PC-3 (cell line): ENCODE measurements at regions not wholly inside any gene's neighbourhood (a gene's known extent, or its start where the extent isn't known, plus 50 kb on each side); places are given as distances from the start of the nearest gene placed in this dataset.

ENCODE experiments used
- ATAC-seq: fragments of 200-7000 bp; cut with Tn5 transposase; 2 replicates; pipeline ENCODE4 v1.9.1; 2020; ENCODE audit warnings: mild to moderate bottlenecking, moderate library complexity
- BruUV-seq: library from RNA; stranded (reverse); fragments of 400-500 nt; replicated peaks from 2 replicates; lab custom pipeline; 2021; lab: Mats Ljungman, UMichigan
- CTCF ChIA-PET: fragments of 300-600 bp; sonication (Branson Sonifier 250); formaldehyde crosslinking; loops from one replicate; lab custom pipeline; 2022; ENCODE audit warnings: antibody characterized with exemption; lab: Charles Lee
- POLR2A ChIA-PET: fragments of 300-600 bp; sonication (Branson Sonifier 250); formaldehyde crosslinking; loops from one replicate; lab custom pipeline; 2022; ENCODE audit warnings: antibody characterized with exemption; ENCODE audit not compliant: unreplicated experiment; lab: Charles Lee
- DNase-seq: peaks from one replicate; pipeline ENCODE4 v3.0.0-alpha.2; 2015
- H2AFZ ChIP-seq: fragments of 300-600 bp; sonication (generic); 2 replicates; pipeline ENCODE4 v1.6.0; 2016; ENCODE audit warnings: antibody characterized with exemption, low read length
- H3F3A ChIP-seq: fragments of 300-600 bp; sonication (generic); one replicate; pipeline ENCODE4 v1.6.0; 2017; ENCODE audit warnings: antibody characterized with exemption, low read length, control low read depth, mild to moderate bottlenecking; ENCODE audit not compliant: unreplicated experiment
- H3K27ac ChIP-seq: fragments of 300-600 bp; sonication (generic); 2 replicates; pipeline ENCODE4 v1.5.1; 2016; ENCODE audit warnings: mild to moderate bottlenecking, low read length
- H3K27me3 ChIP-seq: fragments of 300-600 bp; sonication (generic); 2 replicates; pipeline ENCODE4 v1.6.1; 2016; ENCODE audit warnings: low read length, mixed read lengths
- H3K36me3 ChIP-seq: fragments of 300-600 bp; sonication (generic); 2 replicates; pipeline ENCODE4 v1.6.1; 2016; ENCODE audit warnings: low read depth, mixed run types, low read length, mixed read lengths
- H3K4me1 ChIP-seq: fragments of 300-600 bp; sonication (generic); 2 replicates; pipeline ENCODE4 v1.5.1; 2016; ENCODE audit warnings: low read length; ENCODE audit not compliant: insufficient read depth
- H3K4me2 ChIP-seq: fragments of 300-600 bp; sonication (generic); 2 replicates; pipeline ENCODE4 v1.6.0; 2016; ENCODE audit warnings: low read length
- H3K4me3 ChIP-seq: fragments of 300-600 bp; sonication (generic); 2 replicates; pipeline ENCODE4 v1.5.1; 2016; ENCODE audit warnings: mild to moderate bottlenecking, low read length, mixed read lengths
- H3K79me2 ChIP-seq: fragments of 300-600 bp; sonication (generic); 2 replicates; pipeline ENCODE4 v1.6.1; 2017; ENCODE audit warnings: low read length, mixed read lengths
- H3K9ac ChIP-seq: fragments of 300-600 bp; sonication (generic); 2 replicates; pipeline ENCODE4 v1.6.0; 2016; ENCODE audit warnings: mild to moderate bottlenecking, low read length
- H3K9me2 ChIP-seq: fragments of 300-600 bp; sonication (generic); replicated peaks from 2 replicates; pipeline ENCODE4 v1.6.1; 2016; ENCODE audit warnings: mixed run types, low read length, mixed read lengths
- H3K9me3 ChIP-seq: fragments of 300-600 bp; sonication (generic); 2 replicates; pipeline ENCODE4 v1.6.1; 2016; ENCODE audit warnings: low read length, mixed read lengths
- H4K20me1 ChIP-seq: fragments of 300-600 bp; sonication (generic); 2 replicates; pipeline ENCODE4 v1.6.1; 2016; ENCODE audit warnings: low read length, mixed read lengths
- CTCF ChIP-seq: fragments of 300-600 bp; sonication (generic); conservative IDR thresholded peaks from 2 replicates; pipeline ENCODE4 v1.5.1; 2017; ENCODE audit warnings: antibody characterized with exemption, low read depth, mild to moderate bottlenecking, low read length
- EZH2 ChIP-seq: fragments of 300-600 bp; sonication (generic); IDR thresholded peaks from one replicate; pipeline ENCODE4 v1.6.1; 2017; ENCODE audit warnings: antibody characterized with exemption, mild to moderate bottlenecking, low read length; ENCODE audit not compliant: unreplicated experiment
- EZH2phosphoT487 ChIP-seq: fragments of 300-600 bp; sonication (generic); IDR thresholded peaks from 2 replicates; pipeline ENCODE4 v1.6.1; 2018; ENCODE audit warnings: mild to moderate bottlenecking, antibody characterized with exemption, low read length, borderline replicate concordance
- intact Hi-C: fragments of 100-400 bp; cut with micrococcal nuclease; formaldehyde crosslinking; loops from 2 replicates; pipeline ENCODE4 v1.9.0; 2023

DNA sequence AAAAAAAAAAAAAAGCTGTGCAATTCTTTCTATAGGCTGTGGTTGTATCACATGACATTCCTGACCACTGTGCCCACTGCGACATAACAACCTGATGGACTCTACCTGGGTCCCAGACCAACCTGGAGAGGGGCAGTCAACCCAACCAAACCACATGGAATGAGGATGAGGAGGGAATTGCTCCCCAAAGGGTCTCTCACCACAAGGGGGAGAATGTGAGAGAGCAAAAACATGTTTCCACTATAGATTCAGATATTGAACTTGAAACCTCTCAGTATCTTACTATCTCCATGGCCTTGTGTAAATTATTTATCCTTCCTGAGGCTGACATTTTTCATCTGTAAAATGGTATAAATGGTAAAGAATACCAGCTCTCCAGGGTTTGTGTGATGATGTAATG, 66.9 kb upstream of the SV2C start:
- Histone ChIP-seq H3K9ac (no peak overlapping the region), H3F3A (no peaks in the 10 kb centered on the region), H2AFZ (no peak overlapping the region), H3K9me2 (no peaks in the 10 kb centered on the region), H3K9me3 (no peaks in the 10 kb centered on the region), H4K20me1 (no peaks in the 10 kb centered on the region), H3K4me2 (no peak overlapping the region), H3K27me3 (peaks cover 27% of the 10 kb centered on the region), H3K36me3 (no peaks in the 10 kb centered on the region), H3K27ac (no peak overlapping the region), H3K4me1 (no peaks in the 10 kb centered on the region), H3K79me2 (no peaks in the 10 kb centered on the region), H3K4me3 (no peak overlapping the region)
- intact Hi-C loops, result no loop called here
- ATAC-seq (no peak), DNase-seq (no peak)
- BruUV-seq, result no TSS peak
- peak; percentile 19; the same call in 1 of the 2 replicates for TF ChIP-seq CTCF
- TF ChIP-seq EZH2phosphoT487, result no peak
- no peak for TF ChIP-seq EZH2
- ChIA-PET POLR2A (no interaction called here), CTCF (no interaction called here)

DNA sequence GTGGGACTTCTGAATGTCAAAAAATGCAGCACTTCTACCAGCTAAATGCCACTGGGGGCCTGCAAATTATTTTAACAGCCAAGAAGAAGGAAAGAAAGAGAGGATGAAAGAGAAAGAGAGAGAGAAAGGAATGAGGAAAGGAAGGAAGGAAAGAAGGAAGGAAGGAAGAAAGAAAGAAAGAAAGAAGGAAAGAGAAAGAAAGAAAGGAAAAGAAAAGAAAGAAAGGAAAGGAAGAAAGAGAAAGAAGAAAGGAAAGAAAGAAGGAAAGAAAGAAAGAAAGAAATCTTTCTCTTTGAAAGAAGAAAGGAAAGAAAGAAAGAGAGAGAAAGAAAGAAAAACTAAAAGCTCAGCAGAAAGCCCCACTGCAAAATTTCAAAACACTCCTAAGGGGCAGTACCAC, 69.2 kb upstream of the SV2C start:
- Histone ChIP-seq H3K4me2 (no peak overlapping the region), H3K79me2 (no peaks in the 10 kb centered on the region), H3K9me3 (no peaks in the 10 kb centered on the region), H3K27ac (no peak overlapping the region), H3F3A (no peaks in the 10 kb centered on the region), H3K27me3 (peaks cover 27% of the 10 kb centered on the region), H3K9me2 (no peaks in the 10 kb centered on the region), H3K4me1 (no peaks in the 10 kb centered on the region), H3K36me3 (no peaks in the 10 kb centered on the region), H2AFZ (no peak overlapping the region), H4K20me1 (no peaks in the 10 kb centered on the region), H3K4me3 (no peak overlapping the region), H3K9ac (no peak overlapping the region)
- no peak for TF ChIP-seq EZH2phosphoT487
- TF ChIP-seq EZH2, result no peak
- no peak for TF ChIP-seq CTCF
- ATAC-seq, result no peak
- no peak for DNase-seq
- no TSS peak for BruUV-seq
- CTCF ChIA-PET, result no interaction called here
- intact Hi-C loops, result no loop called here
- POLR2A ChIA-PET, result no interaction called here

- no peaks in the 10 kb centered on the region for H3K79me2 ChIP-seq
- intact Hi-C loops, result no loop called here
- H3K9me2 ChIP-seq, result no peaks in the 10 kb centered on the region
- TF ChIP-seq CTCF, result no peak
- no peak for TF ChIP-seq EZH2
- TF ChIP-seq EZH2phosphoT487, result no peak
- no peak overlapping the region for H3K4me3 ChIP-seq
- H3F3A ChIP-seq, result no peaks in the 10 kb centered on the region
- ChIA-PET CTCF (no interaction called here), POLR2A (no interaction called here)
- no peaks in the 10 kb centered on the region for H3K36me3 ChIP-seq
- no peaks in the 10 kb centered on the region for H4K20me1 ChIP-seq
- H2AFZ ChIP-seq, result no peak overlapping the region
- no peak for ATAC-seq
- no peaks in the 10 kb centered on the region for H3K4me1 ChIP-seq
- BruUV-seq, result no TSS peak
- no peak overlapping the region for H3K27ac ChIP-seq
- H3K4me2 ChIP-seq, result no peak overlapping the region
- H3K27me3 ChIP-seq, result peaks cover 23% of the 10 kb centered on the region
- DNase-seq, result no peak
- H3K9me3 ChIP-seq, result no peaks in the 10 kb centered on the region
- H3K9ac ChIP-seq, result no peak overlapping the region
Measured at GRCh38 chr5:76007904-76008303, 75.3 kb upstream of the SV2C start.
